ENCODE measurements at regions not wholly inside any gene's neighbourhood (a gene's known extent, or its start where the extent isn't known, plus 50 kb on each side); places are given as distances from the start of the nearest gene placed in this dataset.

DNA sequence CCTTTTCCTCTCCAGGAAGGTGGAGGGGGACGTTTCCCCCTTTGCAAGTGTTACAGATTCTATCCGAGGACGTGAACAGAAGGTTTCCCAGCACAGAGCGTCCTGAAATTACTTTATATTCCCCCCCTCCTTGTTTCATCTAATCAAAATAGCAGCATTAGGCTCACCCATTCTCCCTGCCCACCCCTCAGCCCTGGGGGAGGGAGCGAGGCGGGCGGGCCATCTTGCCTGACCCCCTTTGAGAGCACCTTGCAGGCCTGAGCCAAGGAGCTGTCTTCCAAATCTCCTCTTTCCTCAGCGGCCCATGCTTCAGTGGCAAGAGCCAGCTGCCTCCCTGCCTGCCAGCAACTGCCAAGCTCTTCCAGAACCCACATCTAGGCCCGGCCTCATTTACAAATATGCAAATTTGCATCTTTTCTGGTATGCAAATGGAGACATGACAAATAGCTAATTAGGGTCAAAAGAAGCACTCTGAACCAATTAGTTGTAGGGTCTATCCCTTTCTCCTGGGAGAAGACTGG lies 69.1 kb upstream of the POU3F1 start:
- Histone ChIP-seq H3K4me3 (ENCODE audit: low read length) (no peak overlapping the region), H3K4me2 (ENCODE audit: low read length) (no peak overlapping the region), H3K27me3 (ENCODE audit: control insufficient read depth, low read length) (no peaks in the 10 kb centered on the region), H3K79me2 (ENCODE audit: control insufficient read depth, low read length) (no peaks in the 10 kb centered on the region), H3K27ac (ENCODE audit: low read depth, low read length) (no peak overlapping the region), H3K36me3 (ENCODE audit: control insufficient read depth, low read length) (no peaks in the 10 kb centered on the region), H3K9me2 (replicated peaks; ENCODE audit: control insufficient read depth, low read length) (no peaks in the 10 kb centered on the region), H3F3A (ENCODE audit: control insufficient read depth, insufficient read depth) (no peaks in the 10 kb centered on the region), H3K9me3 (ENCODE audit: control insufficient read depth, insufficient read depth, low read length) (no peaks in the 10 kb centered on the region), H3K4me1 (ENCODE audit: control insufficient read depth, low read length) (no peaks in the 10 kb centered on the region), H4K20me1 (ENCODE audit: control insufficient read depth, insufficient read depth, low read depth, low read length) (no peaks in the 10 kb centered on the region)
- TF ChIP-seq EZH2phosphoT487 (IDR thresholded peaks at IDR 0.05; ENCODE audit: borderline replicate concordance, low read length): no peak
- TF ChIP-seq, protein P1, sequence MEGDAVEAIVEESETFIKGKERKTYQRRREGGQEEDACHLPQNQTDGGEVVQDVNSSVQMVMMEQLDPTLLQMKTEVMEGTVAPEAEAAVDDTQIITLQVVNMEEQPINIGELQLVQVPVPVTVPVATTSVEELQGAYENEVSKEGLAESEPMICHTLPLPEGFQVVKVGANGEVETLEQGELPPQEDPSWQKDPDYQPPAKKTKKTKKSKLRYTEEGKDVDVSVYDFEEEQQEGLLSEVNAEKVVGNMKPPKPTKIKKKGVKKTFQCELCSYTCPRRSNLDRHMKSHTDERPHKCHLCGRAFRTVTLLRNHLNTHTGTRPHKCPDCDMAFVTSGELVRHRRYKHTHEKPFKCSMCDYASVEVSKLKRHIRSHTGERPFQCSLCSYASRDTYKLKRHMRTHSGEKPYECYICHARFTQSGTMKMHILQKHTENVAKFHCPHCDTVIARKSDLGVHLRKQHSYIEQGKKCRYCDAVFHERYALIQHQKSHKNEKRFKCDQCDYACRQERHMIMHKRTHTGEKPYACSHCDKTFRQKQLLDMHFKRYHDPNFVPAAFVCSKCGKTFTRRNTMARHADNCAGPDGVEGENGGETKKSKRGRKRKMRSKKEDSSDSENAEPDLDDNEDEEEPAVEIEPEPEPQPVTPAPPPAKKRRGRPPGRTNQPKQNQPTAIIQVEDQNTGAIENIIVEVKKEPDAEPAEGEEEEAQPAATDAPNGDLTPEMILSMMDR (IDR thresholded peaks at IDR 0.05; ENCODE audit: low read depth, low read length, poor library complexity, severe bottlenecking): no peak

DNA sequence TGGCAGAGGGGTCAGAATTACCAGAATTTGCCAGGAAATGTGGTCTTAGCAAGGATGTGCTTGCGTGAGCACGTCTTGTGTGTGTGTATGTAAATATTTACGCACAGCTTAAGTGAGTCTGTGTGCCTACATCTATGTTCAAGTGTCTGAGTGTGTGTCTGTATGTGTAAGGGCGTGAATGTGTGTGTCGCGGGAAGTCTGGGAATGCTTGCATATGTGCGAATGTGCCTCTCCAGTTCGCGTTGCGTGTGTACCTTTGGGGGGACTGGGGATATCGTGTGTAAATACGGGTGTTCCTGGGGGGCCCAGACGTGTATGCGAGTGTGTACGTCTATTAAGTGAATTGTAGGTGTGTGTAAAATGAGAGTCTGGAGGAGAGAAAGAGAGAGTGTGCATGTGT lies 68.6 kb upstream of the POU3F1 start:
- TF ChIP-seq, protein P1 (IDR thresholded peaks at IDR 0.05; ENCODE audit: low read depth, low read length, poor library complexity, severe bottlenecking): no peak
- no peak for TF ChIP-seq EZH2phosphoT487 (IDR thresholded peaks at IDR 0.05; ENCODE audit: borderline replicate concordance, low read length)
- Histone ChIP-seq H4K20me1 (ENCODE audit: control insufficient read depth, insufficient read depth, low read depth, low read length) (no peaks in the 10 kb centered on the region), H3K36me3 (ENCODE audit: control insufficient read depth, low read length) (no peaks in the 10 kb centered on the region), H3K9me3 (ENCODE audit: control insufficient read depth, insufficient read depth, low read length) (no peaks in the 10 kb centered on the region), H3F3A (ENCODE audit: control insufficient read depth, insufficient read depth) (no peaks in the 10 kb centered on the region), H3K79me2 (ENCODE audit: control insufficient read depth, low read length) (no peaks in the 10 kb centered on the region), H3K4me2 (ENCODE audit: low read length) (no peak overlapping the region), H3K4me3 (ENCODE audit: low read length) (no peak overlapping the region), H3K27ac (ENCODE audit: low read depth, low read length) (no peak overlapping the region), H3K4me1 (ENCODE audit: control insufficient read depth, low read length) (no peaks in the 10 kb centered on the region), H3K27me3 (ENCODE audit: control insufficient read depth, low read length) (no peaks in the 10 kb centered on the region), H3K9me2 (replicated peaks; ENCODE audit: control insufficient read depth, low read length) (no peaks in the 10 kb centered on the region)

DNA sequence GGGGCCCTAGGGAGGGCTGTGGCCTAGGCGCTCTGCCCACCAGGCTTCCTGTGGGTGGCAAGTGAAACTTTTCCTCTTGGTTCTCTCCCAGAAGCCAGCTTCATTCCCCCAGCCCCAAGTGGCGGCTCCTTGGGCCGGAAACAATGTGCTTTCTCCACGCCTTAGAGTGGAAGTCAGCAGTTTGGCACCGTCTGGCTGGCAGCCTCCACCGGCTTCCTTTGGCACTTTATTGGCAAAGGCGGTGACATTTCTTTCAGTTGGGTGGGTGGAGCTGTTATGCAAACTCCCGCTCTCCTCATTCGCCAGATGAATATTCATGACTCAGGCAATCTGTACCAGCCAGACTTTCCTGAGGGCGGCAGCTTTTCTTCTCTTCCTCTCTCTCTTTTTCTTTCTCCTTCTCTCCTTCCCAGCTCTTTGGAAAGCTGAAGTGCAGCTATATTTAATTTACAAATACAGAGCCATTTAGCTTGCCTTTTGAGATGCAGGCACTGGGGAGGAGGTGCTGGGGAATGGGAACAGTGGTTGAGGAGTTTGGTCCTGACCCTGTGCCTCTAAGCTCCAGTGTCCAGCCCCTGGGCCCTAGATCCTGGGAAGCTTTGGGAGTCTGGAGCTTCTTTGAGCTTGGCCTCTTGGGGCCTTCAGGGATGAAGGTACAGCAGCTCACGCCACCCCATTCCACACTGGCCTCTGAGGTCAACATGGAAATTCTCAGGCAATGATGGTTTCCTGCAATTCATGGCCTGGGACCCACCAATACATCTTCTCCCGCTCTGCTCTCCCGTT lies 67.8 kb upstream of the POU3F1 start:
- H3K27ac ChIP-seq (ENCODE audit: low read depth, low read length): no peak overlapping the region
- H3K79me2 ChIP-seq (ENCODE audit: control insufficient read depth, low read length): no peaks in the 10 kb centered on the region
- H3K4me1 ChIP-seq (ENCODE audit: control insufficient read depth, low read length): no peaks in the 10 kb centered on the region
- H3K4me2 ChIP-seq (ENCODE audit: low read length): no peak overlapping the region
- 0 out of 2 replicates have a peak, but pooled peaks cover 3% of the 10 kb centered on the region for H3K27me3 ChIP-seq (ENCODE audit: control insufficient read depth, low read length)
- H3F3A ChIP-seq (ENCODE audit: control insufficient read depth, insufficient read depth): no peaks in the 10 kb centered on the region
- TF ChIP-seq EZH2phosphoT487 (IDR thresholded peaks at IDR 0.05; ENCODE audit: borderline replicate concordance, low read length): no peak
- TF ChIP-seq, protein P1 (IDR thresholded peaks at IDR 0.05; ENCODE audit: low read depth, low read length, poor library complexity, severe bottlenecking): no peak
- H4K20me1 ChIP-seq (ENCODE audit: control insufficient read depth, insufficient read depth, low read depth, low read length): no peaks in the 10 kb centered on the region
- no peaks in the 10 kb centered on the region for H3K9me2 ChIP-seq (replicated peaks; ENCODE audit: control insufficient read depth, low read length)
- no peaks in the 10 kb centered on the region for H3K9me3 ChIP-seq (ENCODE audit: control insufficient read depth, insufficient read depth, low read length)
- H3K4me3 ChIP-seq (ENCODE audit: low read length): no peak overlapping the region
- H3K36me3 ChIP-seq (ENCODE audit: control insufficient read depth, low read length): no peaks in the 10 kb centered on the region

Data from DOHH2 (cell line).